Upper lobe of right lung (tissue), 1 donor: ENCODE measurements at regions not wholly inside any gene's neighbourhood (a gene's known extent, or its start where the extent isn't known, plus 50 kb on each side); places are given as distances from the start of the nearest gene placed in this dataset.

Experiments used
- ATAC-seq: fragments of 200-7000 bp; cut with Tn5 transposase; one replicate; pipeline ENCODE4 v1.9.1; 2020; ENCODE audit warnings: mild to moderate bottlenecking, moderate library complexity
- DNase-seq: peaks from one replicate; pipeline ENCODE4 v3.0.0-alpha.2; 2020
- H3K27ac ChIP-seq: fragments of 200-600 bp; one replicate; pipeline ENCODE4 v1.8.0; 2022
- H3K27me3 ChIP-seq: fragments of 200-600 bp; one replicate; pipeline ENCODE4 v1.8.0; 2022; ENCODE audit warnings: mild to moderate bottlenecking
- H3K36me3 ChIP-seq: fragments of 200-600 bp; one replicate; pipeline ENCODE4 v1.8.0; 2022
- H3K4me1 ChIP-seq: fragments of 200-600 bp; one replicate; pipeline ENCODE4 v1.8.0; 2022
- H3K4me3 ChIP-seq: fragments of 200-600 bp; one replicate; pipeline ENCODE4 v1.8.0; 2022; ENCODE audit warnings: mild to moderate bottlenecking
- H3K9me3 ChIP-seq: fragments of 200-600 bp; one replicate; pipeline ENCODE4 v1.8.0; 2022
- intact Hi-C: fragments of 100-400 bp; cut with DNase I; formaldehyde crosslinking; loops from one replicate; pipeline ENCODE4 v1.11.0; 2022
- TF ChIP-seq, protein P1 (sequence below): fragments of 200-600 bp; IDR thresholded peaks from one replicate; pipeline ENCODE4 v1.8.0; 2022; ENCODE audit warnings: antibody characterized with exemption
- donor health status: DM: no; HTN: yes; CAD: no; lungs with severe emphysema.

DNA sequence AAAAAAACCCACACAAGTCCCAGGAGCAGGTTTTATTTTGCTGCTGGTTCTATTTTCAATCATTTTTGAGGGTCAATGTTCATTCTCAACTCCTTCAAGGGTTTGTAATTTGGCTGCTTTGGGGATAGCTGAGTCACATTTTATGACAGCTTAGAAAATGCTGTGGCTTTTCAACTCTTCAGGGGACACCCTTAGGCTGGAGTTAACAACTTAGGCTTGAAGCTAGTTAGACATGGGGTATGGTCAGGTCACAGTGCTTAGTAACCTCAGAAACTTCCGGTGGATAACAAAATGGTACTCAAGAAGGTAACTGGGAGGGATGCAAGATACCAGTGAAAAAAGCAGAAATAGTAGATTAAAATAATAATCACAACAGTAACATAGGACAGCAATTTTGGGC lies 308.8 kb downstream of the HHIPL2 start:
- DNase-seq (no peak), ATAC-seq (no peak)
- TF ChIP-seq, protein P1, sequence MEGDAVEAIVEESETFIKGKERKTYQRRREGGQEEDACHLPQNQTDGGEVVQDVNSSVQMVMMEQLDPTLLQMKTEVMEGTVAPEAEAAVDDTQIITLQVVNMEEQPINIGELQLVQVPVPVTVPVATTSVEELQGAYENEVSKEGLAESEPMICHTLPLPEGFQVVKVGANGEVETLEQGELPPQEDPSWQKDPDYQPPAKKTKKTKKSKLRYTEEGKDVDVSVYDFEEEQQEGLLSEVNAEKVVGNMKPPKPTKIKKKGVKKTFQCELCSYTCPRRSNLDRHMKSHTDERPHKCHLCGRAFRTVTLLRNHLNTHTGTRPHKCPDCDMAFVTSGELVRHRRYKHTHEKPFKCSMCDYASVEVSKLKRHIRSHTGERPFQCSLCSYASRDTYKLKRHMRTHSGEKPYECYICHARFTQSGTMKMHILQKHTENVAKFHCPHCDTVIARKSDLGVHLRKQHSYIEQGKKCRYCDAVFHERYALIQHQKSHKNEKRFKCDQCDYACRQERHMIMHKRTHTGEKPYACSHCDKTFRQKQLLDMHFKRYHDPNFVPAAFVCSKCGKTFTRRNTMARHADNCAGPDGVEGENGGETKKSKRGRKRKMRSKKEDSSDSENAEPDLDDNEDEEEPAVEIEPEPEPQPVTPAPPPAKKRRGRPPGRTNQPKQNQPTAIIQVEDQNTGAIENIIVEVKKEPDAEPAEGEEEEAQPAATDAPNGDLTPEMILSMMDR: no peak
- Histone ChIP-seq H3K27ac (no peak overlapping the region), H3K36me3 (no peaks in the 10 kb centered on the region), H3K4me3 (no peak overlapping the region), H3K4me1 (no peaks in the 10 kb centered on the region), H3K9me3 (no peaks in the 10 kb centered on the region), H3K27me3 (no peaks in the 10 kb centered on the region)
- intact Hi-C loops: no loop called here

DNA sequence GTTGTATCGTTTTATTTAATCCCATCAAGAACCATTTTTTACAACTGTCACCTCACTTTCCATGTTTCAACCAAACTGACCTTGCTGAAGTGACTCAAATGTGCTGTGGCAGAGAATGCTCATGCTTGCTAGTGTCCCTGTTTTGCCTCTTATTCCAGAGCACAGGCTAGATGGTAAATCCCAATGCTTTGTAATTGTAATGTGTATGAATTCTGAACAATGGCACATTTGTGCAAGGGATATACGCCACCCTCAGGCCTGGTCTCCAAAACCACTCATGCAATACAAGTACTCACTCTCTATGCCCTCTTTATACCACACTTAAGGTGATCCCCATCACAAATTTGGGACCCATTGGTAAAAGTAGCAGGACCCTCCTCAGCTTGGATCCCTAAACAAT lies 313.6 kb downstream of the HHIPL2 start:
- no peak overlapping the region for H3K27ac ChIP-seq
- no peaks in the 10 kb centered on the region for H3K27me3 ChIP-seq
- no peak overlapping the region for H3K4me3 ChIP-seq
- TF ChIP-seq, protein P1: no peak
- H3K4me1 ChIP-seq: no peaks in the 10 kb centered on the region
- H3K9me3 ChIP-seq: no peaks in the 10 kb centered on the region
- intact Hi-C loops: no loop called here
- H3K36me3 ChIP-seq: no peaks in the 10 kb centered on the region
- DNase-seq (no peak), ATAC-seq (no peak)

DNA sequence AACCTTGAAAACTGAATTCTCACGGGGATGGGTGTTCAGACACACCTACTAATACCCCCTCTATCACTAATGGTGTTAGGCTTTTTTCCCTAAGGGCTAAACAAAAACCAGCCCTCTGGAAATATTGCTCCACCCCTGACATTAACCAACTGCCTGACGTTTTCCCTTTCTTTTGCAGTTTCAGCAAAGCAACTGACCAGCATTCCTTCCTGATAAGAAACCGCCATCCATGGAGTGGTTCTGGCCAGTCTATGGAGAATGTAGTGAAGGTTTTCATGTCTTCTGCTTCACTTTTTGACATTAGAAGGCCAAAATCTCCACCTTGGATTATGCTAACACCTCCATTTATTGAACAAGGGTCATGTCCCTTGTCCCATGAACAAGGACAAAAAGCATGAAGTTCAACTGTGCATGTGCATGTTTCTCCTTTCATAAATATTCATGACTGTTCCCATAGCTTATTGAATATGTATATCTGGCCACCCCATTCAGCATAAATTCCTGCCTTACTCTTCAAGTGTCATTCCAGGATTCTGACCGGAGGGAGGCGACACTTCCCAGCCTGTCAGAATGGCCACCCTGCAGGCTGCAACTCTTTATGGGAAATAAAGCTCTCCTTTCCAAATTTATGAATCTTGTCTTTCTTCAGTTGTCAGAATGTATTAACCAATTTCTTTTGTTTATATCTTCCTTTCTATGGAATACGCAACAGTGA lies 314.3 kb downstream of the HHIPL2 start:
- no peaks in the 10 kb centered on the region for H3K27me3 ChIP-seq
- TF ChIP-seq, protein P1: no peak
- intact Hi-C loops: no loop called here
- H3K27ac ChIP-seq: no peak overlapping the region
- no peak overlapping the region for H3K4me3 ChIP-seq
- H3K36me3 ChIP-seq: no peaks in the 10 kb centered on the region
- no peak for ATAC-seq
- H3K4me1 ChIP-seq: no peaks in the 10 kb centered on the region
- DNase-seq: no peak
- no peaks in the 10 kb centered on the region for H3K9me3 ChIP-seq

DNA sequence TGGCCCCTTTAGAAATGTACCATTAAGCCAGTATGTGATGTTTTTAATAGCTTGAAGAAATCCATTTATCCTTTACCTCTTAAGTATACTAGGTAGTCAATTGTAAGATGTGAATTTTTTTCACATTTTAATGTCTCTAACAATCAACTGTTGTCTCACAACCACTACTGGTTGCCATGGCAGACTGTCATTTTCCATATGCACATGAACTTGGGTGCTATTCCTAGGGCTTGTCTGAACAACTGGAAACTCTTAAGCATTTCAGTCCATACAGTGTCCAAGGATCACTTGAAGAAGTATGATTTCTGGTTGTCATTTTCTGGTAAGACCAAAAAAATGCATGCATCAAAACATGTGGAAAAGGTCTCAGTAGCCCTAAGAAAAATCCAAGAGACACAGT lies 315.1 kb downstream of the HHIPL2 start:
- H3K27me3 ChIP-seq: no peaks in the 10 kb centered on the region
- DNase-seq (no peak), ATAC-seq (no peak)
- no peaks in the 10 kb centered on the region for H3K9me3 ChIP-seq
- intact Hi-C loops: no loop called here
- no peaks in the 10 kb centered on the region for H3K4me1 ChIP-seq
- H3K36me3 ChIP-seq: no peaks in the 10 kb centered on the region
- H3K27ac ChIP-seq: no peak overlapping the region
- TF ChIP-seq, protein P1: no peak
- H3K4me3 ChIP-seq: no peak overlapping the region

DNA sequence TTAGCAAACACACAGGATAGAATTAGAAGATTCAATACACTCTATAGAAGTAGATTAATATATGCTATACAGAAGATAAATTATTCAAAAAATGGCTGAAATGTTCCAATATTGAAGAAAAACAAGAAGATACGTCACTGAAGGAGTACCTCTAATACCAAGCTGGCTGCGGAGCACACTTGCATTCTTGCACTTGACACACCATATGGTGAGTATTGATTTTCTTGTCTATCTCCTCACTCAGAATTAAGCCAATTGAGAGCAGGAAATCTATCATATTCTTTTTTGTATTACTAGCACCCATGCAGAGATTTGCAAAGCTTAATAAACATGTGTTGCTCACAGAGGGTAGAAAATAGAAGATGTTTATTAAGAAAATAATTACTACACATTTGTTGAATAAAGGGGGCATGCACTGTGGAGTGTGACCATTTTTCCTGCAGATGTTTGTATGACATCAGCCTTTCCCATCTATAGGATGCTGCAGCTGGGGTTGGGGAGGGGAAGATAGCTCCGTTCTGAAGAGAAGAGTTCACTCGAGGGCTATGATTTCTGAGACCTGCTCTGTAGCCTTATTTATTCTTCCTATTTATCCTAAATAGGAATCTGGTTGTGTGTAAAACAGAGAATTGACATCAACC lies 318.1 kb downstream of the HHIPL2 start:
- TF ChIP-seq, protein P1: no peak
- H3K4me1 ChIP-seq: no peaks in the 10 kb centered on the region
- no peak for ATAC-seq
- H3K36me3 ChIP-seq: no peaks in the 10 kb centered on the region
- no peak for DNase-seq
- no peaks in the 10 kb centered on the region for H3K9me3 ChIP-seq
- no peak overlapping the region for H3K4me3 ChIP-seq
- intact Hi-C loops: no loop called here
- no peak overlapping the region for H3K27ac ChIP-seq
- H3K27me3 ChIP-seq: no peaks in the 10 kb centered on the region
